Keratinocyte (primary cell): ENCODE measurements at regions not wholly inside any gene's neighbourhood (a gene's known extent, or its start where the extent isn't known, plus 50 kb on each side); places are given as distances from the start of the nearest gene placed in this dataset.

ENCODE experiments used
- CTCF ChIP-seq, 3 experiments: IDR thresholded peaks in 1 of 3; conservative IDR thresholded peaks in 1 of 3; optimal IDR thresholded peaks in 1 of 3; 2 replicates in 2 of 3; 3 replicates in 1 of 3; pipeline versions ENCODE3 to v1.5.1; 2011; ENCODE audit warnings: low read length in 3 of 3, mild to moderate bottlenecking in 3 of 3, moderate library complexity in 2 of 3, control low read depth in 1 of 3, inconsistent platforms in 1 of 3; ENCODE audit not compliant: insufficient read depth in 2 of 3; ENCODE audit errors: extremely low read depth in 1 of 3
- EZH2 ChIP-seq: IDR thresholded peaks from one replicate; pipeline ENCODE4 v1.6.1; 2012; ENCODE audit warnings: inconsistent platforms, mild to moderate bottlenecking, low read length, moderate library complexity

DNA sequence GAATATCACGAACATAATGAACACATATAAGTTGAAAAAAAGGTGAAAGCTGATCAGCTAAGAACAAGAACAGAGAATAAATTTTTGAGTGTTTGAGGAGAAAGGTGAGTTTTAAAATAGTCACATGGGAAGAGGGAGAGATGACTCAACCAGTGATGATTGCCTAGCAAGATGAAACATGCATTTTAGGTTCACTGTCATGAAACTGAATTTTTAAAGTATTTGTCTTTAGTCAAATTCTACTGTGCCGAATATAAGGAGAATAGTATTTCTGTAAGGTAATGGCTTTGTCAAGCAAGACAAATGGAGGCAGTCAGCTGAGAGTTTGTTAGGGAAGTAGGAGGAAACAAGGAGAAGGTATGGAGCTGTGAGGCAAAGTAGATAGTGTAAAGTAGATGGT, 2557.4 kb downstream of the PCDH9 start:
- no peak for TF ChIP-seq CTCF (optimal IDR thresholded peaks at IDR 0.05 in 1 of 3, IDR thresholded peaks at IDR 0.05 in 1 of 3, conservative IDR thresholded peaks at IDR 0.05 in 1 of 3; ENCODE audit: extremely low read depth in 1 of 3, insufficient read depth in 2 of 3, low read length in 3 of 3)
- TF ChIP-seq EZH2 = no peak
